SK-MEL-5 (cell line): ENCODE measurements at regions not wholly inside any gene's neighbourhood (a gene's known extent, or its start where the extent isn't known, plus 50 kb on each side); places are given as distances from the start of the nearest gene placed in this dataset.
"Not testable (repeated sequence)": the region's sequence is repeated elsewhere in the genome, so short reads cannot be mapped to it uniquely, and the experiment has no call there.

Experiments used
- DNase-seq: peaks from one replicate; pipeline ENCODE4 v3.0.0-alpha.2; 2016; ENCODE audit warnings: low read depth, low spot score
- in situ Hi-C: cut with HindIII; loops from 2 replicates; pipeline ENCODE4 v1.10.0; 2016; ENCODE audit warnings: low sequenced_read_pairs, high pct_unique_total_duplicates, low pct_unique_long_range_greater_than_20kb

DNA sequence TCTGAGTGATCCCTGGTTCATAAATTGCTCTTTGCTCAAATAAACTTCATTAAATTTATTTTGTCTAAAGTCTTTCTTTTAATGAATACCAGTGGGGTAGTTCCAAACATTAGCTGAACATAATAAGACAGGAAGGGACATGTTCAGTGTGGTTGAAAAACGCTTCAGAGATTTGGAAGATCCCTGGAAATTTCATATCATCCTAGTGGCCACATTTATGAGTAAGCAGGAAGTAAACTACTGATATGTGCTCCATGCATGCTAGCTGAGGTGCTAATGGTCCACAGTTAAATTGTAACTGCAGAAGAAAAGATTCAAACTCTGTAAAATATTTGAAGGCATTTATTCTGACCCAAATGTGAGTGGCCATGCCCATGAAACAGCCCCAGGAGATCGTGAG is 1328.7 kb downstream of the ADGRL3 start:
- in situ Hi-C loops: no loop called here
- DNase-seq: no peak

DNA sequence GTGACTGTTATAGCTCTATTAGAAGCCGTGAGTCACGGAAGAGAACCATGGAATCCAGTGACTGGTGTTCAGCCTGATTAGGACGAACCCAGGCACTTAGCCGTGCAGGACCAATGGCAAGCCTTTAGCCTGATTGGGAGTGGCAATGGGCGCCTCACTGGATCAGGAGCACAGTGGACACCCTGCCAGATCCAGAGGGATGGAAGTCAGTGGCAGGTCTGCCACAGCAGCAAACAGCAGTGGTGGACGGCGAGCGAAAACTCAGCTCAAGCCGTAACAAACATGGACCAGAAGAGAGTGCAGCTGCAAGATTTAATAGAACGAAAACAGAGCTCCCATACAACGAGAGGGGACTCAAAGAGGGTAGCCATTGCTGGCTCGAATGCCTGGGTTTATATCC is 1326.5 kb downstream of the ADGRL3 start:
- in situ Hi-C loops: no loop called here
- DNase-seq: no peak

DNA sequence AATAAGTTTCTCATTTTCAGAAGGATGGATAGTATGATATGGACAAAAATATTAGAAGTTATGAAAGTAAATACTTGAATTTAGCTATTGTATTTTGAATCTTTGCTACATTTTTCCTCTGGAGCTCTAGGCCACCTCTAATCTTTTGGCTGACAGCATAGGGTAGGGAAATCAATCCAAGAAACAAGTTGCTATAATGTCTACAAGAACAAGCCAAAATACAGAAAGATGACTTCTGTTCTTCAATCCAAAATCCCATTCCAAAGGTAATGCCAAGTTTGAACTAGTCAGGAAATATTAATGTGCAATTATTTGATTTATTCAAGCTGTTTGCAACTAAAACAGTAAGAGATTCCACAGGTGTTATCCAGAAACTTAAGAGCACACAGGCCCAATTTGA is 1323.1 kb downstream of the ADGRL3 start:
- no peak for DNase-seq
- in situ Hi-C loops: no loop called here

DNA sequence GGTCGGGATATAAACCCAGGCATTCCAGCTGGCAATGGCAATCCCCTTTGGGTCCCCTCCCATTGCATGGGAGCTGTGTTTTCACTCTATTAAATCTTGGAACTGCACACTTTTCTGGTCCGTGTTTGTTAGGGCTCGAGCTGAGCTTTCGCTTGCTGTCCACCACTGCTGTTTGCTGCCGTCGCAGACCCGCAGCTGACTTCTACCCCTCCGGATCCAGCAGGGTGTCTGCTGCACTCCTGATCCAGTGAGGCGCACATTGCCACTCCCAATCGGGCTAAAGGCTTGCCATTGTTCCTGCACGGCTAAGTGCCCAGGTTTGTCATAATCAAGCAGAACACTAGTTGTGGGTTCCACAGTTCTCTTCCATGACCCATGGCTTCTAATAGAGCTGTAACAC is 1322.1 kb downstream of the ADGRL3 start:
- in situ Hi-C loops: no loop called here
- DNase-seq: no peak

DNA sequence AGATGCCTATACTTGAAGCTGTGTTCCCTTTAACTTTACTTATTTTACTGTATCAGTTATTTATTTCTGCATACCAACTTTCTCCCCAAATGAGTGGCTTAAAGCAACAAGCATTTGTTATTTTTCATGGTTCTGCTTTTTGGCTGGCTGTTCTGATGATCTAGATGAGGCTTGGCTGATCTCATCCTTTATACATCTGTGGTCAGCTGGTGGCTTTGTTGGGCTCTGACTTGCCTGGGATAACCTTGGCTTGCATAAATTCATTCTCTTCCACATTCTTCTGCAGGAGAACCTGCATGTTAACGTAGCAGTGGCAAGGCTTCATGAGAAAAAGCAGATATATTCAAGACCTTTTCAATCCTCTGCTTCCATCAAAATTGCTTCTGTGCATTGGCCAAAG is 1317.6 kb downstream of the ADGRL3 start:
- in situ Hi-C loops: no loop called here
- no peak for DNase-seq

DNA sequence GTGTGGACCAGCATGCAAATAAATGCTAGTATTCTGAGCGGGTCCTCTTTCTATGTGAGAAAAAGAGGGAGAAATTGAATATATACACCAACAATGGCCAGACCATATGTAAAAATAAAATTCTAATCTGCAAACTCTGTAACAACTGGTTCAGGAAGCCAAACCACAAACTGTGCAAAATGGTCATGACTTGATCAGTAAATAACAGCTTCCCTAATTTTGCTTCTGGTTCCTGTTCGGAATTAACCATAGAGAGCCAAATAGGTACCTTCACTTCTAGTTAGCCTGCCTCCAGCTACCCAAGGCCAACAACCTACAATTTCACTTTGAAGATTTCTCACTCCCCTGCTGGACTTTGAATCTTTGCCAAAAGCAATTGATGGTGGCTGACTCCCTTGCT is 1313.2 kb downstream of the ADGRL3 start:
- in situ Hi-C loops: no loop called here
- DNase-seq: no peak

DNA sequence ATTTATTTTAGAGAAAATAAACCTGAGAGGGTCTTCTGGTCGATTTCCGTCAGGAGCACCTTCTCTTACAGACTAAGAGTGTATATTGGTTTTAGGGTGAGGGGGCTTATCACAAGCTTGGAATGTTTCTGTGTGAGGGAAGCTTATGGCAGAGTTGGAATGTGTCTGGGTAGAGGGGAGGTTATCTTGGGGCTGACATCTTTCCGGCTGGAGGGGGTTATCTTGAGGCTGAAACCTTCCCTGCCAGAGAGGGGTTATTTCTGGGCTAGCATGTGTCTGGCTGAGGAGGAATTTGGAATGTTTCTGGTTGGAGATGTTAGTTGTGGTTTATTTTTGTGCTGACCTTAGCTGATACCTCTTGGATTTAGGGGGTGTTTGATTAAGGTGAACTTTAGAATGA is 1312.1 kb downstream of the ADGRL3 start:
- DNase-seq: no peak
- in situ Hi-C loops: no loop called here

DNA sequence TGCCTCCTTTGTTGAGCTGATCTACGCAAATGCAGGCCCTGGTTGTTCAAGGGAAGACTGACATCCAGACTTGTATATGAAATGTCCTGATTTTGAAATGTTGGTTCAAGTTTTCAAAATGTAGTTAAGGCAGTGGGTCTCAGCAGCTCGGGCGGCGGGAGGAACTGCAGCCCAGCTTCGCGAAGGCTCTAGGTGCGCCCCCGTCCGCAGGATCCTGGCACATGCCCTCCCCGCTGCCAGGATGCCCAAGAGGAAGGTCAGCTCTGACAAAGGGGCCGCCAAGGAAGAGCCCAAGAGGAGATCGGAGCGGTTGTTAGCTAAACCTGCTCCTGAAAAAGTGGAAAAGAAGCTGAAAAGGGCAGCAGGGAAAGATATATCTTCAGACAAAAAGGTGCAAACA is 1310.1 kb downstream of the ADGRL3 start:
- DNase-seq: no peak
- in situ Hi-C loops: no loop called here

DNA sequence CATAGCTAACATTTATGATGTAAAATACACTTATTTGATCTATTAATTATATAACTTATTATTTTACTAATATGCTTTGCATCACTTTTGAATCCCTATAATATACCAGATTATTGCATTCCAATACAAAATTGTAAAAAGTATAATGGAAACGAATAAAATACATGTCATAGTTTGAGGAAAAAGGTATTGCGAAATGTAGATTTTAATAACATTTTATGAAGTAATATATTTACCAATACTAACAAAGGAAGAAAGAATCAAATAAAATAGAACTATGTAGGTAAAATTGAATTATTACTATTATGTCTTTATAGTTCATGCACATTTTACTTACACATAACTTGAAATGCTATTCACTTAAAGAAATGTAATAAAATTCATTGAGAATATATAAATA is 1300.2 kb downstream of the ADGRL3 start:
- no peak for DNase-seq
- in situ Hi-C loops: no loop called here

DNA sequence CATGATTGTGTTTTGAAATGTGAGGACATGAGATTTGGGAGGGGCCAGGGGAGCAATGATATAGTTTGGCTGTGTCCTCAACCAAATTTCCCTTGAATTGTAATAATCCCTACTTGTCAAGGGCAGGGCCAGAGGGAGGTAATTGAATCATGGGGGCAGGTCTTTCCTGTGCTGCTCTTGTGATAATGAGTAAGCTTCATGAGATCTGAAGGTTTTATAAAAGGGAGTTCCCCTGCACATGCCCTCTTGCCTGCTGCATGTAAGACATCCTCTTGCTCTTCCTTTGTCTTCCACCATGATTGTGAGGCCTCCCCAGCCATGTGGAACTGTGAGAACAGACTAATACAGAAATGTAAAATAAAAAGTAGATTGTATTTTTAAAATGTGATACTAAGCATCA is 1294.9 kb downstream of the ADGRL3 start:
- in situ Hi-C loops: no loop called here
- peak; percentile 10 for DNase-seq

DNA sequence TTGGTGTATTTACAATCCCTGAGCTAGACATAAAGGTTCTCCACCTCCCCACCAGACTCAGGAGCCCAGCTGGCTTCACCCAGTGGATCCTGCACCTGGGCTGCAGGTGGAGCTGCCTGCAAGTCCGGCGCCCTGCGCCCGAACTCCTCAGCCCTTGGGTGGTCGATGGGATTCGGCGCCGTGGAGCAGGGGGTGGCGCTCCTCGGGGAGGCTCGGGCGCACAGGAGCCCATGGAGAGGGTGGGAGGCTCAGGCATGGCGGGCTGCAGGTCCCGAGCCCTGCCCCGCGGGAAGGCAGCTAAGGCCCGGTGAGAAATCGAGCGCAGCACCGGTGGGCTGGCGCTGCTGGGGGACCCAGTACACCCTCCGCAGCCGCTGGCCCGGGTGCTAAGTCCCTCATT is 1291.6 kb downstream of the ADGRL3 start:
- DNase-seq, in situ Hi-C loops: not testable (repeated sequence)

DNA sequence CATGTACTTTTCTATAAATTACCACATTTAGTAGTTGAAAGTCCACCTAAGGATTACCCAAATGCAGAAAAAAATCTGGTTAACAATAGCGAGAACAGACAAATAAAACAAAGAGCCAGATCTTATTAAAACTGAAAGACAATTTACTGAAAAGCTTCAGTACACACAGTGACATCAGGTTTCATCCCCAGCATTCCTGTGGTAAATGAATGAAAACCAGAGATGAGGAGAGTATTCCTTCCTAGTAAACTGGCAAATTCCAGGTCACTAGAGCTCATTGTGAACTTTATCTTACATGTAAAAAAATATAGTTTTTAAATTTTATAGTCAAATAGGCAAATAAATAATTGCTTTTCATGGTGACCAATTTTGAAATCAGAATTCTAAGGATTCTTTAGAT is 1290.5 kb downstream of the ADGRL3 start:
- in situ Hi-C loops: no loop called here
- no peak for DNase-seq

DNA sequence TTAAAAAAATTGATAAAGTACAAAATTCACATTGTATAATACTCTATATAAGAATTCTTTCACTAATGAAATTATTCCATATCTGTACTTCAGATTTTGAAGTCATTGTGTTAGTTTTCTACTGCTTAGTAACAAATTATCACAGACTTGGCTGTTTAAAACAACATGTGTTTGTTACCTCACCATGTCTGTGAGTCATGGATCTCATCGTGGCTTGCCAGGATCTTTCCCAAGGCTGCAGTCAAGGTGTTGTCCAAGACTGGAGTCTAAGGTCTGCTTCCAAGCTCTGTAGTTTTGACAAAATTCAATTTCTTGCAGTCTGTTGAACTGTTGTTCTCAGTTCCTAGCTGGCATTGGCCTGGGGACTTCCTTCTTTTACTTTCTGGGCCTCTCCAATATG is 1286.9 kb downstream of the ADGRL3 start:
- no peak for DNase-seq
- in situ Hi-C loops: no loop called here

DNA sequence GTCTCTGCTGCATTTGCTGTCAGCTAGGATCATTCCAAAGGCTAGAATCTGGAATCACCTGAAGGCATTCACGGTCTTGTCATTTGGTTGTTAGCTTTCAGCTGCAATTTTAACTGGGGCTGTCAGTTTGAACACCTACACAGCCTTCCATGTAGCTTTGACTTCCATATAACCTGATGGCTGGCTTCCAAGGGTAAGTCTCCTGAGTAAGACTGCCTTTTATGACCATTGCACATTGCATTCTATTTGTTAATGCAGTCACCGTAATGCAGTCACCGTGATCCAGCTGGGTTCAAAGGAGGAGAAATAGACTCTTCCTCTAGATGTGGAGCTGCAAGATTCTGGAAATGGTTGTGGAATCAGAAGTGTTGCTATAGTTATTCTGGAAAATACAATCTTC is 1284.2 kb downstream of the ADGRL3 start:
- no peak for DNase-seq
- in situ Hi-C loops: no loop called here

DNA sequence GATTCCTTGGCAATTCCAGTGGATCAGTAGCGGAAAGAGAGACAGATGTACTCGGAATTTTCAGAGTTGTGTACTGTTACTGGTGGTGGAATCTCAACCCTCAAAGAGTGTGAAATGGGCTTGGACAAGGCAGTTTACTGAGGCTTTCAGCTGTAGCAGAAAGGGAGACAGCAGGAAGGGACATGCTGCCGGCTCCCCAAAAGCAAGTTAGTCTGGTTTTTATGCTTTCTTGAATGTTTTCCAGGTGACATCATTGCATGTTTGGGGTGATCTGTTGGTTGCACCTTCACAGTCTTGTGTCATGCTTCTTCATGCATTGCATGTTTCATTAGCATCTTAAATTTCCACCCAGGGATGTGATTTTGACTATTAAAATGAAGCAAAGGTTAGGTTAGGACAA is 1282.2 kb downstream of the ADGRL3 start:
- no peak for DNase-seq
- in situ Hi-C loops: no loop called here

DNA sequence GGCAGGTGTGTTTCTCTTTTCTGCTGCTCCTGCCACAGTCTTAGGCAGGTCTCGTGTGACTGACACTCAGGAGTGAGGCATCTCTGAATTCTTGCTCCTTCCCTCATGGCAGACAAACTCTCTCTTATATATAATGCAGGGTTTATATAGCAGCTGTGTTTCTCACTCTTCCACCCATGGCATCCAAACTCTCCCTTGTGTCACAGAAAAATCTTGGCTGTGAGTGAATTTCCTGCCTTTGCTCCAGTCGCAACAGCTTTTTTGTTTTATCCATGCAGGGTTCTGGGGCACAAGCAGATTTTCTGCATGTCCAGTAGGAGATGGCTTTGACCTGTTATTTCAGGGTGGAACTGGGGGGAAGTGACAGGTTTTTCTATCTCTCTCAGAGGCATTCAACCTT is 1275.5 kb downstream of the ADGRL3 start:
- in situ Hi-C loops: no loop called here
- DNase-seq: no peak

DNA sequence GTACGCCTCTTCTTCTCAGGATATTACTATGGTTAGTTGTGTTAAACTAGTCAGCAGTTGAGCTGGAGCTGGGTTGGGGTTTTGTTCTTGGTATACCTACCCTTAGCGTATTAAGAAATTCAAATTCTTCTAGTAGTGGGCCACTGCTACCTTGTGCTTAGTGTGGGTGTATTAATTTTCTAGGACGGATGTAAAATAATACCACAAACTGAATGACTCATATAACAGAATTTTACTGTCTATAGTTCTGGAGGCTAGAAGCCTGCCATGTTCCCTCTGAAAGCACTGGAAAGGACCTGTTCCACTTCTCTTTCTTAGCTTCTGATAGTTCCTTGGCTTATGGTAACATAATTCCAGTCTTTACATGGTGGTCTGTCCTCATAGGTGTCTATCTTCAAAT is 1274.7 kb downstream of the ADGRL3 start:
- in situ Hi-C loops: no loop called here
- DNase-seq: no peak

DNA sequence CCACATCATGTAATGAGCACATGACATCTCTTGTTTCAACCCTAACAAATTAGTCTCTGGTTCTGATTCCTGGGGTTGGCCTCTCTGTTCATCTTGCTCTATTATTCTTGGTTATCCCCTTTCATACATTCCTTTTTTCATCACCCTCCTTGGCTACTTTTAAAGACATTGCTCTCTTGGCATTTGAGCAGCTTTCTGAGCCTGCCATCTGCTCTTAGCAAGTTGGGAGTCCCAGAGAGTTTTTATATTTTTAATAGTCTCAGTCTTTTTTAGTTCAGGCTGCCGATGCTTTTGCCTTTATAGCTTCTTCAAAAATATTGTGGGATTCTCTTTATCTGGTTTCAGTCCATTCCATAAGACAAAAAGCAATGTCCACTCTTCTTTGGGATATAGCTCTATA is 1270.9 kb downstream of the ADGRL3 start:
- in situ Hi-C loops: no loop called here
- DNase-seq: no peak

DNA sequence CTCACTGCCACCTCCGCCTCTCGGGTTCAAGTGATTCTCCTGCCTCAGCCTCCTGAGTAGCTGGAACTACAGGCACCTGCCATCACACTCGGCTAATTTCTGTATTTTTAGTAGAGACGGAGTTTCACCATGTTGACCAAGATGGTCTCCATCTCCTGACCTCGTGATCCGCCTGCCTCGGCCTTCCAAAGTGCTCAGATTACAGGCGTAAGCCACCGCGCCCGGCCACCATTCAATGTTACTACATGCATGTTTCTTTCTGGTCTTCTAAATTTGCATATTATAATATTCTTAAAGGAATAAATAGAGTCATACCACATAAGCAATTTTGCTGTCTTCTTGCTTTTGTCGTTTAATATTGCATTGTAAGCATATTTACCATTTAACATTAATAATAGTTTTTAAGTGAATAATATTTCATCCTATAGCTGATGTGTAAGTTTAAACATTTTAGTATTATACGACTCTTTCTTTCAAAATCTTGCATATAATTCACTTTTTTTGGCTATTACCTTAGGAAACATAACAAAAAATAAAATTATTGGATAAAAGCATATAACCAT is 1270.4 kb downstream of the ADGRL3 start:
- in situ Hi-C loops: no loop called here
- DNase-seq: no peak

DNA sequence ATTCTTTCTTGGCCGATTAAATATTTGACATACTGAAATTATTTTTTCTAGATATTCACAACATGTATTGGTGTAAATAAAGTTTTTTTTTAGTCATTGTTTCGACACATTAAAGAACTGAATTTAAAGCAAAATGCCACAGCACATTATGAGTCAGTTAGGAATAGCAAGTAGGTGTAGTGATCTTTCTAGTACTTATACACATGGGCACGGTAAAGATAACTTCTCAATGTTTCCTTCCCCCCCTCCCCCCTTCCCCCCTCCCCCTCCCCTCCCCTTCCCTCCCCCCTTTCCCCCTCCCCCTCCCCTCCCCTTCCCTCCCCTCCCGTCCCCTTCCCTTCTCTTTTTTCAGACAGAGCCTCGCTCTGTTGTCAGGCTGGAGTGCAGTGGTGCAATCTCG is 1269.9 kb downstream of the ADGRL3 start:
- DNase-seq: no peak
- in situ Hi-C loops: no loop called here
